Amygdala (tissue), 56 donors: ENCODE measurements at regions not wholly inside any gene's neighbourhood (a gene's known extent, or its start where the extent isn't known, plus 50 kb on each side); places are given as distances from the start of the nearest gene placed in this dataset.
"Not testable (repeated sequence)": the region's sequence is repeated elsewhere in the genome, so short reads cannot be mapped to it uniquely, and the experiment has no call there.

Experiments
- DNase-seq, 56 donors: peaks; one replicate each; lab custom pipeline; 2025; lab: John Stamatoyannopoulos, UW

GRCh38 chr6:165015676-165016075, 293.7 kb downstream of the C6orf118 start:
- DNase-seq, result no peak

GRCh38 chr6:165013701-165014100, 295.7 kb downstream of the C6orf118 start:
- DNase-seq, result peak in 2 of 56 donors; percentile 20 to 39

DNA sequence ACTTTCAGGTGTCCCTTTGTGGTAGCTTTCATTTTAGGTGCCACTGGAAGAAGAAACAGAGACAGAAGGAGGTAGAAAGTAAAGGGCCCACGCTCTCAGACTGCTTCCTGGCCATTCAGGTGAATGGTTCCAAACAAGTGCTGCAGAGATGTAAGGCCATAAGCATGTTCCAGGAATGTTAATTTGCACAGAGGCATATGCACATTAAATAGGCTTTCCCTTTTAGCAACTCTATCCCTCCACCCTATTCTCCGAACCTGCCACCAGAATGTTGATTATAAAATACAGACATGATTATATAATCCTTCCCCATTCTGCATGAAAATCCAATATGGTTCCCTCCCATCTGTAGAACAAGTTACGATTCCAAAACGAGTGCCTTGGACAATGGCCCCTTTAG, 297.2 kb downstream of the C6orf118 start:
- DNase-seq, result no peak

DNA sequence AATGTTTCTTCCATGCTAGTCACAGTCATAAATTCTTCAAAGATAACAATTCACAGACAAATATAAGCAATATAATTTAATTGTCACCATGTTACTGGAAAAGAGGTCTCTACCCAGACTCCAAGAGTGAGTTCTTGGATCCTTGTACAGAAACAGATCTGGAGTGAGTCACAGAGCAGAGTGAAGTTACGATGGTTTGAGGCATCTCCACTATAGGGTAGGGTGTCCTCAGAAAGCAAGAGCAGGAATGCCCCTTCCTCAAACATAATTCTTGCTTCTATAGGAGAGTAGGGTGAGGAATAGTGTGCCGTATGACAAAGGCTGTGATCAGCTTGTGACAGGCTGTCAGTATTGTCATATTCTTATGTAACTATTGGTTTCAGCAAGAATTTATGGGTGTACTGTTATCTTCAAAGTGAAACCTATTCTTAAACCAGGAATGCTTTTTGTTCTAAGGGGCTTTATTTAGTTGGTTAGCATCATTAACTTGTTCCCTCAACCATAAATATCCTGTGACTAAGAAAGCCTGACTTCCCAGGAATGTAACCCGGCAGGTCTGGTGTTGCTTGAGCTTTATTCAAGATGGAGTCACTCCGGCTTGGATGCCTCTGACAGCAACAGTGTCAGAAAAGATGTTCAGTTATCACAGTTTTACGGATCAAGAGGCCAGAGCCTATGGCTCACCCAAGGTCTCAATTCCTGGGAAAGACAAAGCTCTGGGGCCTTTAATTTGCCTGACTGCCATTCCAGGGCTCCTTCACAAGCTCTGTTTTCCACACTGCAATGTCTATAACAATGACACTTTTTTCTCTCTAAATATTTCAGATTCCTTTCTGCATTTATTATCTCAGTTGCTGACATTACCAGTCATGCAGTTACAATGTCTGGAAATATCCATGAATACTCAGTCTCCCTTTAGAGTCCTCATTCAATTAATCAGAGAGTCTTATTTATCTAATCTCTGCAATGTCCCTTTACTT, 298.6 kb downstream of the C6orf118 start:
- no peak for DNase-seq

DNA sequence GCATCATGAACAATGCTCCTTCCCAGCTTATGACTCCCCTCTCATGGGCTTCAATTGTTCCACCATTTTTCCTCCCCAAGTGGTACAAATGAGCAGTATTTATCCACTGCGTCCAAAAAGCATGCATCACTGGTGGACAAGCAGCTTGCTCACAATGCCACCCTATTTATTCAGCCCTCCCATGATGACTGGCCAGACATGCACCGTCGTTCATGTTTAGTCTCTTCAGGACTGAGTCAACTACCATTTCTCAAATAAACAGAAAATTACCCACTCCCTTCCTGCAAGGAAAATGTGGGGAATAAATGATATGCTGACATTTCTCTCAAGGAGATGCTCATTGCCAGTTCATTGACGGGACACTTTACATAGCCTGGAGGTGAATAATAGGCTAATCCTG, 300.4 kb downstream of the C6orf118 start:
- DNase-seq, result no peak

GRCh38 chr6:165002866-165003265, 306.5 kb downstream of the C6orf118 start:
- no peak for DNase-seq

DNA sequence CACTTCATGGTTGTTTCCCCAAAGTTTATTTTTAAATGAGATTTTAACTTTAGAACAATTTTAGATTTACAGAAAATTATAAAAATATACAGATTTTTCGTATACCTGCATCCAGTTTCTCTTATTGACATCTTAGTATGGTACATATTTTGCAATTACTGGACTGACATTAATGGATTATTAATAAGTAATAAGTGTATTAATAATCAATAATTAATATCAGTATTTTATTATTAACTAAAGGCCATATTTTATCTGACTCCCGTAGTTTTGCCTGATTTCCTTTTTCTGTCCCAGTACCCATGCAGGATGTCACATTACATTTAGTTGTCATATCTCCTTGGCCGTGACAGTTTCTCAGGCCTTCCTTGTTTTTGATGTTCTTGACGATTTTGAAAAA, 307.0 kb downstream of the C6orf118 start:
- DNase-seq, result no peak

DNA sequence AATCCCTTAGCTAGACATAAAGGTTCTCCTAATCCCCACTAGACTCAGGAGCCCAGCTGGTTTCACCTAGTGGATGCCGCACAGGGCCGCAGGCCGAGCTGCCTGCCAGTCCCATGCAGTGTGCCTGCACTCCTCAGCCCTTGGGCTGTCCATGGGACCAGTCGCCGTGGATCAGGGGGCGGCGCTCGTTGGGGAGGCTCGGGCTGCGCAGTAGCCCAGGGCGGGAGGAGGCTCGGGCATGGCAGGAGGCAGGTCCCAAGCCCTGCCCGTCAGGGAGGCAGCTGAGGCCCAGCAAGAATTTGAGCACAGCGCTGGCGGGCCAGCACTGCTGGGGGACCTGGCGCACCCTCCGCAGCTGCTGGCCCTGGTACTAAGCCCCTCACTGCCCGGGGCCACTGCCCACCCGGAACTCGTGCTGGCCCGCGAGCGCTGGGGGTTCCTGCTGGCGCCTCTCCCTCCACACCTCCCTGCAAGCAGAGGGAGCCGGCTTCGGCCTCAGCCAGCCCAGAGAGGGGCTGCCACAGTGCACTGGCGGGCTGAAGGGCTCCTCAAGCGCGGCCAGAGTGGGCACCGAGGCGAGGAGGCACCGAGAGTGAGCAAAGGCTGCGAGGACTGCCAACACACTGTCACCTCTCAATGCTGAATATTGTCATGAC, 307.8 kb downstream of the C6orf118 start:
- no peak for DNase-seq

- DNase-seq, result no peak
Measured at GRCh38 chr6:164998297-164998696, 311.1 kb downstream of the C6orf118 start.

DNA sequence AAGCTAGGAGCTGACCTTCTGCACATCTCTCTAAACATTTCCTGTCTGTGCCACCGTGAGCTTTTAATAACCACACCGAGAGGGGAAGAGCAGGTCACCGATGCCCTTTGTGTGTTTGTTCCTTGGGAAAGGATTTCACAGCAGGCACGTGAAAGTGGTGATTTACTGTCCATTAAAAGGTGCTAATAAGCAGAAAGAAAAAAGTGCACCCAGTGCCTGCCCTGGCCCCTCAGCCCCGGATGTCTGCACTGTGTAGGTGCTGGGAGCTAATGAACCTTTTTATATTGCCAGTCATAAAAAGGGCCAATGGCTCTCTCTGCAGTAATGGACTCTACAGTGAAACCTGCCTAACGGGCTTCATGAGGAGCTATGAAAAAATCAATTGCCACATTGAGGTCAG, 312.6 kb downstream of the C6orf118 start:
- DNase-seq, result no peak

DNA sequence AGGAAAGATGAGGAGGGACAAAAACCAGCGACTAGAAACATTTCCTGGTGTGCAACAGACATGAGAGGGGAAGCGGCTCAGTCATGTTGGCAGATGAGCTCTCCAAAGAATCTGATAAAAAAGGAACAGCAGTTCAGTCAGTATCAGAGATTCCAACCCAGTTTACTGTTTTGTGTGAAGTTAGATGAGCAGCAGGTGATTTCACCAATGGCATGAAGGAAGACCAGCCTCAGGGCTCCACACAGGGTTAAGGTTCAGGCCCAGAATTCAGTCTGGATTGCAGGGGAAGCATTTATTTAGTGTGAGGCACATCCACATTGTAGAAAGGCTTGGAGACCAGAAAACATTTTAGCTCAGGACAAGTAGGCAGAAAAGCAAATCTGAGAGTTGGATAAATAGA, 317.8 kb downstream of the C6orf118 start:
- no peak for DNase-seq

GRCh38 chr6:164990901-164991300, 318.5 kb downstream of the C6orf118 start:
- DNase-seq, result no peak

- no peak for DNase-seq
Measured at GRCh38 chr6:164982389-164982788, 327.0 kb downstream of the C6orf118 start.

- DNase-seq, result no peak
Measured at GRCh38 chr6:164967102-164967501, 342.3 kb downstream of the C6orf118 start.

GRCh38 chr6:164962805-164963204, 346.6 kb downstream of the C6orf118 start:
- no peak for DNase-seq

DNA sequence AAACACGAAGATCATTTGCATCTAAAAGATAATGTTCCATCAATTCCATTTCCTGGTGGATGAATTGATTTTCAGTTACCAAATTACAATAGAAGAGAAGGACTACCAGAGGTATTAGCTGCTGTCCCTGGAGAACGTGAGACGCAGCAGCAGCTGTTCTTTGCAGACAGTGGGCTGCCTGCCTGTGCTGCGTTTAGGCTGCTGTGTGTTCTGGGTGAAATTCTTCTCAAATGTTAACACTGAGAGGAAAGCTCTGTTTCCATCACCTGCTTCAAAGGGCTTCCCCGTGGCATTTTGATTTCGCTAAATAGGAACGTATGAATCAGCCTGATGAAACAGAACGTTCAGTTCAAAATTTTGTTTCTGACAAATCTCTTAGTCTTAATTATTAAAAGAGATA, 362.2 kb downstream of the C6orf118 start:
- peak in 2 of 56 donors; percentile 3 to 6 for DNase-seq

- no peak for DNase-seq
Measured at GRCh38 chr6:164942271-164942670, 367.1 kb downstream of the C6orf118 start.

GRCh38 chr6:164933238-164933794, 376.1 kb downstream of the C6orf118 start:
- DNase-seq, result not testable (repeated sequence)

DNA sequence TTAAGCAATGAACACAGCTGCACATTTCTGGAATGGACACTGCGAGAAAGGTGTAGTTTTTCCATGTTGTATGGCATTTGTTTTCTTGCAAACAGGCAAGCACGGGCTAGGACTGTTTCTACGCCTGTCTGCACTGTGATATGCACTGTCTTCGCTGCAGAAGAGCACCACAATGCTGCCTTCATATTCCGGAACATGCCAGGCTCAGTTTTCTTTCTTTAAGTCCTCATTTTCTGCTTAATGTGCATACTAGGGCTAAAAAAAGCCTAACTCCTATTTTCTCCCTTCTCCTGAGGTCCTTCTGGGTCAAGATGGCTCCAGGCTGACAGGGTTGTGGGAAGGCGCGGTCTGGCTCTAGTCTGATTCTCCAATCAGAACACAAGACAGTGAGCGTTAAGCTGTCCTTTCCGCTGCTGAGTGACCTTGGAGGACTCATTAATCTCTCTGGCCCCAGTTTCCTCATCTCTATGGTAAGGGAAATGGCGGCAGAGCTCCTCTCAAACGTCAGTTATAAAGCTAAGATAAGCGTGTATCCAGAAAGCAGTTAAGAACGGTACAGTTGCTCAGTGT, 379.9 kb downstream of the C6orf118 start:
- DNase-seq, result peak in 2 of 56 donors; percentile 21 to 71

DNA sequence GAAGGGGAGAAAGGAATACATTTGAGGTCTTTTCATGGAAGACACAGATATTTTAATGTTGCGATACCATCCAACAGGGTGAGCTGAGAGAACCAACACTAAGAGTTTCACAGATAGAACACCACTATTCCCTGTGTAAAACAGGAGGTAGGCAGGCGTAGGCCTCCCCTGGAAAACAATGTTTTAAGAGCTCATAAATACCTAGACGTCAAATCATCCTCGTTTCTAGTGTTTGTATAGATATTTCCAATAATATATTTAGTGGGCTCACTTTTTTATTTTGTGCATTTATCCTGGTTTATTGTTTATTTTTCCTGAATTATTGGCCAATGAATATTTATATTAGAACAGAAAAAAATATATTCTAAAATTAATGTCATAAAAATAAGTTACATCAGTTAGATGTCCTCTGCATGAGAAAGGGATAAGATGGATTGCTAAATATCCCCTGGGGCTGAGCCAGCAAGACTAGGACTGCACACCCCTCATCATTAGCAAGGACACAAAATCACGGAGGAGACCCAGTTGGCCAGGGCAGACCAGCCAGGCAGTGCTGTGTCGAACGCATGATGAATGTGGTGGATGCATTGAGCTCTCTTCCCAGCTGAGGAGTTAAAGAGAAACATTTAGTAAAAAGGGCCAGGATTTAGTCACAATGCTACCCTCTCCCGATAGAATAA, 380.5 kb downstream of the C6orf118 start:
- peak in 2 of 56 donors; percentile 42 to 71 for DNase-seq
